Smooth muscle cell (in vitro differentiated cells): ENCODE measurements at regions not wholly inside any gene's neighbourhood (a gene's known extent, or its start where the extent isn't known, plus 50 kb on each side); places are given as distances from the start of the nearest gene placed in this dataset.

Experiments used
- DNase-seq: peaks from one replicate; lab custom pipeline; 2025; ENCODE audit not compliant: unreplicated experiment; lab: John Stamatoyannopoulos, UW
- H2AFZ ChIP-seq: fragments of 200-600 bp; sonication (generic); 2 replicates; pipeline ENCODE4 v1.6.0; 2016; ENCODE audit warnings: antibody characterized with exemption, low read depth, mild to moderate bottlenecking
- H3F3A ChIP-seq: fragments of 200-600 bp; sonication (generic); 2 replicates; pipeline ENCODE4 v1.6.0; 2017; ENCODE audit warnings: antibody characterized with exemption, low read depth
- H3K27ac ChIP-seq: fragments of 200-600 bp; sonication (generic); 2 replicates; pipeline ENCODE4 v1.5.1; 2016; ENCODE audit warnings: low read depth, mild to moderate bottlenecking
- H3K27me3 ChIP-seq: fragments of 200-600 bp; sonication (generic); 2 replicates; pipeline ENCODE4 v1.6.1; 2016; ENCODE audit warnings: low read depth, mild to moderate bottlenecking
- H3K36me3 ChIP-seq: fragments of 200-600 bp; sonication (generic); 2 replicates; pipeline ENCODE4 v1.5.1; 2016; ENCODE audit warnings: low read depth
- H3K4me1 ChIP-seq: fragments of 200-600 bp; sonication (generic); 2 replicates; pipeline ENCODE4 v1.5.1; 2016; ENCODE audit warnings: low read depth
- H3K4me2 ChIP-seq: fragments of 200-600 bp; sonication (generic); 2 replicates; pipeline ENCODE4 v1.6.0; 2016; ENCODE audit warnings: mild to moderate bottlenecking
- H3K4me3 ChIP-seq: fragments of 200-600 bp; sonication (generic); 2 replicates; pipeline ENCODE4 v1.5.1; 2016; ENCODE audit warnings: mild to moderate bottlenecking
- H3K79me2 ChIP-seq: fragments of 200-600 bp; sonication (generic); 2 replicates; pipeline ENCODE4 v1.6.0; 2016; ENCODE audit warnings: low read depth, mild to moderate bottlenecking
- H3K9ac ChIP-seq: fragments of 200-600 bp; sonication (generic); 2 replicates; pipeline ENCODE4 v1.6.0; 2016; ENCODE audit warnings: low read depth
- H3K9me3 ChIP-seq: fragments of 200-600 bp; sonication (generic); replicated peaks from 2 replicates; pipeline ENCODE4 v1.5.1; 2016; ENCODE audit warnings: low read depth
- H4K20me1 ChIP-seq: fragments of 200-600 bp; sonication (generic); 2 replicates; pipeline ENCODE4 v1.6.0; 2016; ENCODE audit warnings: low read depth
- WGBS: methylation state at CpG from one replicate; pipeline ENCODE4 v1.1.7; 2016; ENCODE audit warnings: low lambda C conversion rate; 5-methylcytosine and 5-hydroxymethylcytosine counted together
- TF ChIP-seq, protein P1 (sequence below): fragments of 200-600 bp; sonication (generic); IDR thresholded peaks from 2 replicates; pipeline ENCODE4 v1.5.1; 2017; ENCODE audit warnings: borderline replicate concordance, mild to moderate bottlenecking, antibody characterized with exemption; ENCODE audit not compliant: insufficient read depth, poor library complexity, severe bottlenecking

DNA sequence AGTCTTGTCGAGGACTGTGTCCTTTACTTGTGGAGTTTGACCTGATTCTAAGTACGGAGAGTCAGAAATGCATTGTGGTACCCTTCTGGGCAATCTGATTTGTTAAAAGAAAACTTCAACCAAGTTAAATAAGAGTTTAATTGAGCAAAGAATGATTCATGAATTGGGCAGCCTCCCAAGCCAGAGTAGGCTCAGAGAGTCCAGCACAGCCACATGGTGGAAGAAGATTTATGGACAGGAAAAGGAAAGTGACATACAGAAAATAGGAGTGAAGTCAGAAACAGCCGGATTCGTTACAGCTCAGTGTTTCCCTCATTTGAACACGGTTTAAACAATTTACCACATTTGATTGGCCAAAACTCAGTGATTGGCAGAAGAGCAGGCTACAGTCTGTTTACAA lies 329.2 kb downstream of the DHX35 start:
- TF ChIP-seq, protein P1, sequence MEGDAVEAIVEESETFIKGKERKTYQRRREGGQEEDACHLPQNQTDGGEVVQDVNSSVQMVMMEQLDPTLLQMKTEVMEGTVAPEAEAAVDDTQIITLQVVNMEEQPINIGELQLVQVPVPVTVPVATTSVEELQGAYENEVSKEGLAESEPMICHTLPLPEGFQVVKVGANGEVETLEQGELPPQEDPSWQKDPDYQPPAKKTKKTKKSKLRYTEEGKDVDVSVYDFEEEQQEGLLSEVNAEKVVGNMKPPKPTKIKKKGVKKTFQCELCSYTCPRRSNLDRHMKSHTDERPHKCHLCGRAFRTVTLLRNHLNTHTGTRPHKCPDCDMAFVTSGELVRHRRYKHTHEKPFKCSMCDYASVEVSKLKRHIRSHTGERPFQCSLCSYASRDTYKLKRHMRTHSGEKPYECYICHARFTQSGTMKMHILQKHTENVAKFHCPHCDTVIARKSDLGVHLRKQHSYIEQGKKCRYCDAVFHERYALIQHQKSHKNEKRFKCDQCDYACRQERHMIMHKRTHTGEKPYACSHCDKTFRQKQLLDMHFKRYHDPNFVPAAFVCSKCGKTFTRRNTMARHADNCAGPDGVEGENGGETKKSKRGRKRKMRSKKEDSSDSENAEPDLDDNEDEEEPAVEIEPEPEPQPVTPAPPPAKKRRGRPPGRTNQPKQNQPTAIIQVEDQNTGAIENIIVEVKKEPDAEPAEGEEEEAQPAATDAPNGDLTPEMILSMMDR: no peak
- Histone ChIP-seq H3K27me3 (no peaks in the 10 kb centered on the region), H3K9me3 (peaks cover 5% of the 10 kb centered on the region), H3K4me2 (no peak overlapping the region), H3K36me3 (no peaks in the 10 kb centered on the region), H3K4me3 (no peak overlapping the region), H2AFZ (no peak overlapping the region), H3K79me2 (no peaks in the 10 kb centered on the region), H4K20me1 (no peaks in the 10 kb centered on the region), H3K27ac (no peak overlapping the region), H3K4me1 (no peaks in the 10 kb centered on the region), H3K9ac (no peak overlapping the region), H3F3A (no peaks in the 10 kb centered on the region)
- DNase-seq: no peak
- WGBS: 92% methylated on average over 5 of the region's 5 CpGs

- H4K20me1 ChIP-seq: no peaks in the 10 kb centered on the region
- H3K36me3 ChIP-seq: no peaks in the 10 kb centered on the region
- H2AFZ ChIP-seq: no peak overlapping the region
- no peaks in the 10 kb centered on the region for H3K79me2 ChIP-seq
- no peak overlapping the region for H3K27ac ChIP-seq
- no peak overlapping the region for H3K4me3 ChIP-seq
- TF ChIP-seq, protein P1: no peak
- H3K9ac ChIP-seq: no peak overlapping the region
- H3K4me2 ChIP-seq: no peak overlapping the region
- H3K9me3 ChIP-seq: peaks cover 5% of the 10 kb centered on the region
- no peaks in the 10 kb centered on the region for H3K27me3 ChIP-seq
- DNase-seq: no peak
- H3K4me1 ChIP-seq: no peaks in the 10 kb centered on the region
- H3F3A ChIP-seq: no peaks in the 10 kb centered on the region
These were observed 328.4 kb downstream of the DHX35 start for GRCh38 chr20:39290575-39290974.

- TF ChIP-seq, protein P1: no peak
- H3K9ac ChIP-seq: no peak overlapping the region
- no peaks in the 10 kb centered on the region for H3K4me1 ChIP-seq
- no peak overlapping the region for H3K4me3 ChIP-seq
- H3K4me2 ChIP-seq: no peak overlapping the region
- H3K27me3 ChIP-seq: no peaks in the 10 kb centered on the region
- DNase-seq: no peak
- no peaks in the 10 kb centered on the region for H4K20me1 ChIP-seq
- no peak overlapping the region for H3K27ac ChIP-seq
- no peaks in the 10 kb centered on the region for H3K79me2 ChIP-seq
- H3F3A ChIP-seq: no peaks in the 10 kb centered on the region
- H3K9me3 ChIP-seq: peaks cover 5% of the 10 kb centered on the region
- no peaks in the 10 kb centered on the region for H3K36me3 ChIP-seq
- 93% methylated on average over 2 of the region's 2 CpGs for WGBS
- no peak overlapping the region for H2AFZ ChIP-seq
These were observed 327.7 kb downstream of the DHX35 start for GRCh38 chr20:39289831-39290230.

GRCh38 chr20:39289316-39289715 lies 327.2 kb downstream of the DHX35 start:
- H3K4me2 ChIP-seq: no peak overlapping the region
- TF ChIP-seq, protein P1: peak; percentile 16
- H3K4me3 ChIP-seq: no peak overlapping the region
- 79% methylated on average over 2 of the region's 2 CpGs for WGBS
- H3K9me3 ChIP-seq: peaks cover 5% of the 10 kb centered on the region
- DNase-seq: no peak
- no peaks in the 10 kb centered on the region for H4K20me1 ChIP-seq
- no peak overlapping the region for H3K9ac ChIP-seq
- no peaks in the 10 kb centered on the region for H3K36me3 ChIP-seq
- H3K27ac ChIP-seq: no peak overlapping the region
- H3K4me1 ChIP-seq: no peaks in the 10 kb centered on the region
- no peak overlapping the region for H2AFZ ChIP-seq
- no peaks in the 10 kb centered on the region for H3F3A ChIP-seq
- H3K79me2 ChIP-seq: no peaks in the 10 kb centered on the region
- H3K27me3 ChIP-seq: no peaks in the 10 kb centered on the region
